ENCODE measurements at regions not wholly inside any gene's neighbourhood (a gene's known extent, or its start where the extent isn't known, plus 50 kb on each side); places are given as distances from the start of the nearest gene placed in this dataset.
"Not testable (repeated sequence)": the region's sequence is repeated elsewhere in the genome, so short reads cannot be mapped to it uniquely, and the experiment has no call there.

DNA sequence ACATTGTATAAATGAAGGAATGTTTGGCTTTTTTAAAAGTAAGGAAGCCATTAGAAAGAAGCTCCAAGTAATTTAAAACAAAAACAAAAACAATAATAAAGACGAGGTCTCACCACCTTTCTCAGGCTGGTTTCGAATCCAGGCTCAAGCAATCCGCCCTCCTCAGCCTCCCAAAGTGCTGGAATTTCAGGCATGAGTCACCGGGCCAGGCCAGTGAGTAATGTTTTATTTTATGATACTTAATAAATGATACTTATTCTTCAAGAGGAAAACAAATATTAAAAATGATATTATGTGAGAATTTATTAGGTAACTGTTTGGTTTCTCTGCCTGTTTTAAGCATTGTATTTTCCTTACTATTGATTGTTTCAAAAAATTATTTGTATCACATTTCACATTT, 201.4 kb upstream of the BRINP3 start:
- DNase-seq (ENCODE audit: low read depth): peak; percentile 9

DNA sequence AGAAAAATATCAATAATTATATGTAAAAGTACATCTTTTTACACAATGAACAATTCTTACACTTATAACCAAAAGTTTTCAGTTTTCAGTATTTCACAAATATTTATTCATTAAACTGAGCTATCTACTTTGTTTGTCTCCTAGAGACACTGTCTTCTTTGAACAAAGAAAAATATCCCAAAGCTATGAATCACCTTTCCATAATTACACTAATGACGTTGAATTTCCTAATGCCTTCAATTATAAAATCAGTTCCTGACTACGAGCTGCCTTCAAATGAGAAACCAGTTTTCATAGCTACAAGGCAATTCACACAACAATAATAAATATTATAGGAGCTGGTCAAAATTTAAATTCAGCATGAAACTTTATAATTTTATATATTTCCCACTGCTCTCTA, 201.8 kb upstream of the BRINP3 start:
- DNase-seq (ENCODE audit: low read depth): no peak

DNA sequence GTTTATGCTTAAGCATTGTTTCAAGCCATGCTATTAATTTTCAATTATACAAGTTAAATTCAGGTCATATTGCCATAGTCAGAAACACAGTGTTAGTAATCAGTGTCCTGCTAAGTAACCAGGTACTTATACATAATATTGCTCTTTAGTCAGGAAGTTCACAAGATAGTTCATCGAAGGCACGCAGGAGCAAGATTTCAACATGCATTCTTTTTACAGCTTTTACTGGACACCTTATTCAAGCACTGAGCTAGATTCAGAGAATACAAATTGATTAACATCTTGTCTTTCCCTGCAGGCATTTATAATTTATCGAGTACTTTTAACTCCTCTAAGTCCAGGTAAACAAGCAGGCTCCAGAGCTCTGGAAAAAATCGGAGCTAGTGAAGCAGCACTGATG, 202.3 kb upstream of the BRINP3 start:
- no peak for DNase-seq (ENCODE audit: low read depth)

DNA sequence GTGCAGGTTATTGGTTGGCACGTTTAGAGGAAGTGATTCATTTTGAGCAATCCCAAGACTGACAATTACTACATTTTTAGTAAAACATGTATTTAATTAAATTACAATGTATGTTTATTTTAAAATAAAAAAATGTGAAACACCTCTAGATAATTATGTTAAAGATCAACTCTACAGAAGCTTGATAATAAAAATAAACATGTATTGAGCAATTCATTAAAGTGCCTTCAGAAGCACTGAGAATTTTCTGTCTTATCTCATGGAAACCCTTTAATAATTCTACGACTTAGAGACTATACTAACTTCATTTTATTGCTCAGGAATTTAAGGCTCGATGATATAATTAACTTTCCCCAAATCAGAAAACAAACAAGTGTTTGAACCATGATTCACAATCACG, 208.0 kb upstream of the BRINP3 start:
- no peak for DNase-seq (ENCODE audit: low read depth)

DNA sequence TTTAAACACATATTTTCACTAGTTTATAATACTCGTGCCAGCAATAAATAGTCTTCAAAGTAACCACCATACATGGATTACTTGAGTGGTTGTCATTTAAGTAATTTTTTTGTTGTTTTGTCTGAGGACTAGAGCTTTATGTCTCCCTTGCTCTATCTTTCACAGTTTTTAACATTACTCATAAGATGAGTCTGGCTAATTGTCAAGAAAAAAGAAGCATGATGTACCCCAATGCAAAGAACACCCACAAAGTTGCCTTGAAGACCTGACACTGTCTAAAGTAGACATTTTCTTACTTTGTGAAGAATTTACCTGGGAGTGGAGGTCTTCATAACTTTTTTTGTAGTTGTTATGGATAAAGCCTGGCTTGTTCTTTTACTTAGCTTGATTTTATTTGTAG, 210.4 kb upstream of the BRINP3 start:
- DNase-seq (ENCODE audit: low read depth): no peak

DNA sequence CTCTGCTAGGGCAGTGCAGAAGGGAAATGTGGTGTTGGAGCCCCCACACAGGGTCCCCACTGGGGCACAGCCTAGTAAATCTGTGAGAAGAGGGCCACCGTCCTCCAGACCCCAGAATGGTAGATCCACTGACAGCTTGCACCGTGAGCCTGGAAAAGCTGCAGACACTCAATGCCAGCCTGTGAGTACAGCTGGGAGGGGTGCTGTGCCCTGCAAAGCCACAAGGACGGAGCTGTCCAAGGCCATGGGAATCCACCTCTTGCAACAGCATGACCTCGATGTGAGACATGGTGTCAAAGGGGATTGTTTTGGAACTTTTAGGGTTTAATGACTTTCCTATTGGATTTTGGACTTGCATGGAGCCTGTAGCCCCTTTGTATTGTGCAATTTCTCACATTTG, 220.8 kb upstream of the BRINP3 start:
- DNase-seq (ENCODE audit: low read depth): not testable (repeated sequence)

DNA sequence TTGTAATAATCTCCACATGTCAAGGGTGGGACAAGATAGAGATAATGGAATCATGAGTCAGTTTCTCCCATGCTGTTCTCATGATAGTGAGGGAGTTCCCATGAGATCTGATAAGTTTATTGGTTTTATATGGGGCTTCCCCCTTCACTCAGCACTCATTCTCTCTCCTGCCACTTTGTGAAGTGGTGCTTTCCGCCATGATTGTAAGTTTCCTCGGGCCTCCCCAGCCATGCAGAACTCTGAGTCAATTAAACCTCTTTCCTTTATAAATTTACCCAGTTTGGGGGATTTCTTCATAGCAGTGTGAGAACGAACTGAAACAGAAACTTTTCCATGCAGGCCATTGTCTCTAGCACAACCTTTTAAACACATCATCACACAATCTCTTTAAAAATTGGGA, 221.5 kb upstream of the BRINP3 start:
- no peak for DNase-seq (ENCODE audit: low read depth)

DNA sequence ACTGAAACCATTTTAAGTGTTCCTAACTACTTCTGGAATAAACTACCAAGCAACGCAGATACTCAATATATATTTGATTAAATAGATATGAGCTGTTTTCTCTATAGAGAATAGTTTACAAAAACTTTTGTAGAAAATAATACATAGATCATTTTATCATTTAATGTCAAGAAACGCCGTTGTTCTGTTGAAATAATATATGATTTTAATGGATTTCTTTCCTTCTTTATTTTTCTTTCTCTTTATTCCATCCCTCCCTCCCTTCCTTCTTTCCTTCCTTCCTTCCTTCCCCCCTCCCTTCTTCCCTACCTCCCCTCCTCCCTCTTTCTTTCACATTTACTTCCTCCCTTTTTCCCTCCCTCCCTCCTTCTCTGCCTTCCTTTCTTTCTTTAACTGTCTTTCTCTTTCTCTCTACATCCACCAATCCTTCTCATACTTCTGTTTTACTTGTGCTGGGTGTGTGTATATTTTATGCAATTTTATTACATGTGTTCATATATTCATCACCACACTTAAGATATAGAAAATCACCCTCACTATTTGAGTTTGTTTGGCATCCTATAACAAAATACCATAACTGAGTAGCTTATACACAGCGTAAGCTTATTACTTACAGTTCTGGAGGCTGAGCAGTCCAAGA, 230.9 kb upstream of the BRINP3 start:
- no peak for DNase-seq (ENCODE audit: low read depth)

DNA sequence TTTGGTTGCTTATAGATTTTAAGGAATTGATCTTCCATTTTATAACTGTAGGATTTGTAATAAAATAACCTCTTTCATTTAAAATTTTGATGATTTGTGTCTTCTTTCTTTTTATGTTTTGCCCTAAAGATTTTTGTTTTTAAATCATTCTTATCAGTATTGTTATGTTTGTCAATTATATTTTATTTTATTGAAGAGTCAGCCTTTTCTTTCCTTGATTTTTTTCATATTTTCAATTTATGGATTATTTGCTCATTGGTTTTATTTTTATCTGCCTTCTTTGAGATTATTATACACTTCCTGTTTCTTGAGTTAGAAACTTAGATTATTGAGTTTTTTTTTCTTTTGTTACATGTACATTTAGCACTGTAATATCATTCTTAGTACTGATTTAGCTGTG, 233.4 kb upstream of the BRINP3 start:
- no peak for DNase-seq (ENCODE audit: low read depth)

DNA sequence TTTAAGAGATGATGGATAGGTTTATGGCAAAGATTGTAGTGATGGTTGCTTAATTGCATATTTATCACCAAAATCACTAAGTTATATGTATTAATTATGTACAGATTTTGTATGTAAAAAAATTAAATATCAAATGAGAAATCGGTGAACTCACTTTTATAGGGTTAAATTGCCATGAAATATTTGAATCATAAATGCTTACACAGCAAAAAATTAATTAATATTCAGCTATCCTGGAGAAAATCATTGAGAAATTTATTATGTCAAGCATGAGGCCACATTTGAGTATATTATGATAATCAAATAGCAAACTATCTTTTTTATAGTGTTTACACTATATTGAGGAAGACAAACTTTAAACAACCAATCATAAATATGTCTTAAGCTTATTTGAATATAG, 239.4 kb upstream of the BRINP3 start:
- DNase-seq (ENCODE audit: low read depth): no peak

DNA sequence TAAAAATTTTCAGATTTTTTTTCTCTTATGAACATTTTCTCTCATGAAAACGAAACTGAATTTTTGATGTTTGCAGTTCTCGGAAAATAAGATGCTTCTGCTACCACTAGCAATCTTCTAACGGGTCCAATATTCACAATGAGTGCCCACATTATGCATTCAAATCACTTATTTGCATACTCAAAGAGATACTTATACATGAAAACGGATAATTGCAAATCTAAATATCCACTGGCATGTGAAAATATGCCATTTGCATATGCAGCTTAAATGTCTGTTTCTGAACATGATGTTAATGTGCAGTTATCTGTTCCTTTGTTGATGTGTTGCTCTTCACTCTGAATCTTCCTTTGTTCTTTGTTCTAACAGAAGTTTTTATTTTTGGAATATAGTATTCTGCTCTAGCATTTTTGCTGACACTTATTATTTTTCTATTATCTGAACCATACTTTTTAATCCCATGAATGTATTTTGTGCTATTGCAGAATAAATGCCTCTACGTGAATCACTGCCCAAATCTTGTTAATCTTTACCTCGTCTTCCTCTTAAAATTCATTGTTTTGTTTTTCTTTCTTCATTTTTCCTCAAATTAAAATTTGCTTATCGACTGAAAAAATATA, 259.4 kb upstream of the BRINP3 start:
- DNase-seq (ENCODE audit: low read depth): no peak

DNA sequence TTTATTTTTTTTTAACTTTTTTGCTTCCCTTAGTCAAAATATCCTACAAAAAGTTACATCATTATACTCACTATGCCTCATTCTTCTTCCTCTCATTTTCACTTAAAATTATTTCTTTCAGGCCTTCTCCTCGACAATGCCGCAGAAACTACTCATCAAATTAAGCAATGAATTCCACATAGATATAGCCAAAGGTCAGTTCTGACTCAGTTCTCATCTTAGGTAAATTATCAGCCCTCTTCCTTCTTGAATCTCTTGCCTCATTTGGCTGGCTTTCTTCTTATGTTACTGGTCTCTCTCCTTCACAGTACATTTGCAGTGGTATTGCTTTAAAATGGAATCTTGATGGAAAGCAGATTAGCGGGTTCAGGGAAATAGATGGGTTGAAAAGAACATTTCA, 260.7 kb upstream of the BRINP3 start:
- DNase-seq (ENCODE audit: low read depth): peak; percentile 12

DNA sequence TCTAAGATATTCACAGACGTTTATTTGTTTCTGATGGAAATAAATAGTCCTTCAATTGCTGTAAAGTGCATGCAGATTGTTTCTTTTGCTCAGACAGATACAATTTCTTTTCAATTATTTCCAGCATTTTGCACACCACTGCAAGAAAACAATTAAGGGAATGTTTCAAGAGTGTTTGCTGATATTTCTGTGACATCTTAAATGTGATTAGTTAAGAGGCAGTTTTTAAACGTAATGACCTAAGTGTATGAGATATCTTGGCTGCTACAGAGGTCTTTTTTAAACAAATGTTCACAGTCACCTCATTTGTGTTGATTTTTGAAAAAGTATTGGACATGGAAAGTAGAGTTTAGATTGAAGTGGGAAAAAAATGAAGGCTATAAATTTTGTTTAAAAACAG, 262.3 kb upstream of the BRINP3 start:
- no peak for DNase-seq (ENCODE audit: low read depth)

DNA sequence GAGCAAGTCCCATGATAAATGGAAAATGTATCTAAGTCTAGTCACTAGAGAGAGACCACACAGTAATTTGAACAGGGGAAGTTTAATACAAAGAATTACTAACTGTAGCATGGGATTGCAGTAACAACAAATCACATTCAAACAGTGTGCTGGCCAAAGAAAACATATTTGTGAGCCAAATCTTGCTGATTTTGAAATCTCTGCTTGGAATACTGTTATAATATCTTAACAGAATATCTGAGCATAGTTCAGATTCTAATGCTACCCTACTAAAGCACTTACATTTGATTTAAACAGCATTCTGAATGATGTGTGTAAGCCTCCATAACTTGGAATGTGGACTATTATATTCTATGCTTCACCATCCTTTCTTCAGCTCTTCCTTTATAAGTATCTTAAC, 270.0 kb upstream of the BRINP3 start:
- DNase-seq (ENCODE audit: low read depth): peak; percentile 58

DNA sequence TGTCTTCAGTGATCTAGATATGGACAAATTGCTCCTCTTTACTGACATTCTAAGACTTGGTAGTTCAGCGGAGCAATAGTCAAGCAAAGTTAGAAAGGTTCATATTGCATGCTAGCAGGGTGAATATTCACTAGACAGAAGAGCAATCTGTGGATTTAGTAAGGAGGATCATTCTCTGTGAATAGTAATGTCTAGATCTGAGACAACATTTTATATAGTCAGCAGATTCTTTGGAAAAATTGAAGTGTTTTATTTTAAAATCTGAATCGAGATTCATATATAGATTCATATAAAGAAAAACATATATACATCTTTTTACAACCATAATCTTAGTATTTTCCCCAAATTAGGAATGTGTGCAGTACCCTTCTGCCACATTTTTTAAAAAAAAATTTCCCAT, 274.5 kb upstream of the BRINP3 start:
- no peak for DNase-seq (ENCODE audit: low read depth)

DNA sequence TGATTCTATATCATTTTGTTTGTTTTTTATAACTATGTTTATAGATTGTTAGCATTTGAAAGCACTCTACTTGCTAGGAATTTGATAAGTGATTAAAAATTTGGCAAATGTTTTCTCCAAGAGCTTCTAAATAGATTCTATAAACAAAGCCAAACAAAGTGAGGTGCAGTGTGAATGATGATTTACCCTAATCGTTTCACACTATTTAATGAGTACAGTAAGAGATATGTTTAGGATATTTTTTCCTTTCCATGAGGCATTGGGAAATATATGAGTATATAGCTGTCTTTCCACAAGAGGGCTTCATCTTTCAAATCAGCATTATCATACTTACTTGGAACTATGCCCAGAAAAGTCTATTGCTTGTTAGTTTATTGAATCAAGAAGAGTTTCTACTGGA, 277.0 kb upstream of the BRINP3 start:
- DNase-seq (ENCODE audit: low read depth): peak; percentile 71

DNA sequence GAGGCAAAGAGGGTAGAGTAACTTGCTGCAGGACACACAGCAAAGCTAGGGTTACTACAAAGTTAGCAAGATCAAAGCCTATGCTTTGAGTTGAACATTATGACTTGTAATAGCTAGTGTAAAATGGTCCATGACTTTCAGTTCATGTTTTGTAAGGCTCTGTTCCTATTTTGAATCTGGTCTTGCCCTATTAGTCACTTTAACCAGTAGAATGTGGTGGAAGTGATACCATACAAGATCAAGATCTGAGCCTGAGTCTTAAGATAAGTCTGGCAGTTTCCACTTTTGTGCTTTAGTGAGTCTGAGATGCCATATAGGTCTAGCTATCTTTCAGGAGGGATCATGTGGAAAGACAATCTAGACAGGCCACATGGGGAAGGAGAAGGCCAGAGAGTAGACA, 282.1 kb upstream of the BRINP3 start:
- DNase-seq (ENCODE audit: low read depth): no peak

DNA sequence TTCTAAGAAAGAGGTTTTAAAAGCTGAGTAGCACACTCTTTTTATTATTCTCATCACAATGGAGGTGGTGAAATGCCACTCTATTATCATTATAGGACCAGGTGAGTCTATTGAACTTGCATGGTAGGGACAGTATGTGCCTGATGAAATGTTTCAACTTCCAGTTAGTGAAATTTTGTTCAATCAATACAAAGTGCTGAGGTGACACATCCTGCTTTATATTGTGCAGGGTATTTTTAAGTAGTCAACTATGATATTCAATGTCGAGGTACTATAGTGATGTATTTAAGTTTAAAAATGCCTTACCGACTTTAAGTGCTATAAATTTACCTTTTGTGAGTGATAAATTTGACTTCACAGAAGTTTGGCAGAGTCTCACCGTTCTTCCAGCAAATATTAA, 284.7 kb upstream of the BRINP3 start:
- DNase-seq (ENCODE audit: low read depth): no peak

DNA sequence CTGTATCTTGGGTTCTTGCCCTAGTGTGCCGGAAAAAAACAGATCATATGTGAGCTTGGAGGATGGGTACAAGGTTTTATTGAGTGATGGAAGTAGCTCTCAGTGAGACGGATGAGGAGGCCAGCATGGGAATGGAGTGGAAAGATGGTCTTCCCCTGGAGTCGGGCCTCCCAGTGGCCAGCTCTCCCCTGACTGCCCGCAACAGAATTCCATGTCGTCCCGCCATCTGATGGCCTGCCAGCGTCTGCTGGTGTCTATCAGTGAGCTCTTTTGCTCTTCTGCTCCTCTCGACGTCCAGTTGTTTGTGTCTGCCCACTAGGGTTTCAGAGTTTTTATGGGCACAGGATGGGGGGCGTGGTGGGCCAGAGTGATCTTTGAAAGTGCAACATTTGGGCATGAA, 315.2 kb upstream of the BRINP3 start:
- no peak for DNase-seq (ENCODE audit: low read depth)

DNA sequence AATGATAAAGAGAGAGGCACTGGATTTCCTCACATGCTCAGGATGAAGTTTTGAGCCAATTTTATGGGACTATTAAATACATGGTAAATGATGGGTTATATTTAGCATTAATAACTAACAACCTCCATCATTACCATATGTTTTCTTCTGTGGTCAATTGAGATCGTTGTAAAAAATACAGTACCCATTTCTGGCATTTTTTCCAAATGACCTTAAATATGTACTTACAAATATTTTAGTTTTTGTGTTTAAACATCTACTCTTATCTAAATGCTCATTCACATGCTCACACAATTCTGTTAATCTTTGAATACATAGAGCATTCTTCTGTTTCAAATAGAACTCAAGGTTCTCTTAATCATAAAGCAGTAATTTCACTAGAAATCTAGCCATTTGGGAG, 330.0 kb upstream of the BRINP3 start:
- DNase-seq (ENCODE audit: low read depth): no peak

DNA sequence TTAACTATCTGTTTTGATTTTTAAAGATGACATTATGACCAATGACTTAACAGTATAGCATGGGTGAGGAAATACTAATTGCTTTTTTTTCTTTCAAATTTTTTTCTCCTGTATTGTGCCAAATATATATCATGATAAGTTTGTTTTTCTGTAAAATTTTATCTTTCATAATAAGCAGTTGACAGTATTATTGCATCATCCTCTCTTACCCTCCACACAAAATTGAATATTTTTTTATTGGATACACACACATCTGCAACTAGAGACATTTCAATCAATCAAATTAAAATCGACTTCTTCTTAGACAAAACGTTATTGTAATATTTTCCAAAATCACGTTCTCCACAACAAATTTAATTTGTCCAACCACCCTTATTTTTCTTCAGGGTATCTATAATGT, 330.4 kb upstream of the BRINP3 start:
- DNase-seq (ENCODE audit: low read depth): no peak

DNA sequence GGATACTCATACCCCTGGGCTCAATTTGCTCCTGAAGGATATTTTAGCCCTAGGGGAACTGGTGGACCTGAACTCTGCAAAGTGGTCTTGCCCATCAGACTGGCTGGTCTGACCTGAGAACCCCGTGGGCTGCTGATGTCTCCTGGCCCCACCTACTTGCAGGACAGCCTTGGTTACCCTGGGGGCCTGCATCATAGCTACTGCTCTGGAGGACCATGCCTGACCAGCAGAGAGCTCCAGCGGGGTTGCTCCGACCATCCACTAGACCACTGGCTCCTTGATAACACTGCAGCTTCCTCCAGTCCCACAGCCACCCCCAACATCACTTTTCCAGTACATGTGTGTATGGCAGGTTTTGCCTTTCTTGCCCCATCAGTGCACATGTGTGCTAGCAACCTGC, 331.6 kb upstream of the BRINP3 start:
- DNase-seq (ENCODE audit: low read depth): no peak

DNA sequence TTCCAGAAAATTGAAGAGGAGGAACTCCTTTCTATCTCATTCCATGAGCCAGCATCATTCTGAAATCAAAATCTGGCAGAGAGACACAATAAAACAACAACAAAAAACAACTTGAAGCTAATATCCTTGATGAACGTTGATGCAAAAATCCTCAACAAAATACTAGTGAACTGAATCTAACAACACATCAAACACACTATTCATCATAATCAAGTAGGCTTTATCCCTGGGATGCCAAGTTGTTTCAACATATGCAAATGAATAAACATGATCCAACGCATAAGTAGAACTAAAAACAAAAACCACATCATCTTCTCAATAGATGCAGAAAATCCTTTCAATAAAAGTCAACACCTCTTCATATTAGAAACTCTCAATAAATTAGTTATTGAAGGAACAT, 335.3 kb upstream of the BRINP3 start:
- DNase-seq (ENCODE audit: low read depth): no peak

DNA sequence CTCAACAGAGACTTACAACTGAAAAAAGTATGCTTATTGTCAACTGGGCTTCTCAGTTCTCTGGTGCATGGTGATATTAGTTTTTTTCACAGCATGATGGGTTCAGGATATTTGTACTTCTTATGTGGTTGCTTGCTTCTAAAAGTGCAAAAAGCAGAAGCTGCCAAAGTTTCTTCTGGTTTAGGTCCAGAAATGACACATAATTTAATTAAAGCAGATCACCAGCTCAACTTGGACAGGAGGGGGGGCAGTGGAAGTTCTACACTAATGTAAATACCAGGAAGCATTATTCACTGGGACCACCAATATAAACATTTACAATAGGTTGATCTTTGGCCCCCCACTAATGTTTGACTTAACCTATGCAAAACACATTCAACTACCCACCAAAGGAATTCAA, 354.8 kb upstream of the BRINP3 start:
- no peak for DNase-seq (ENCODE audit: low read depth)

DNA sequence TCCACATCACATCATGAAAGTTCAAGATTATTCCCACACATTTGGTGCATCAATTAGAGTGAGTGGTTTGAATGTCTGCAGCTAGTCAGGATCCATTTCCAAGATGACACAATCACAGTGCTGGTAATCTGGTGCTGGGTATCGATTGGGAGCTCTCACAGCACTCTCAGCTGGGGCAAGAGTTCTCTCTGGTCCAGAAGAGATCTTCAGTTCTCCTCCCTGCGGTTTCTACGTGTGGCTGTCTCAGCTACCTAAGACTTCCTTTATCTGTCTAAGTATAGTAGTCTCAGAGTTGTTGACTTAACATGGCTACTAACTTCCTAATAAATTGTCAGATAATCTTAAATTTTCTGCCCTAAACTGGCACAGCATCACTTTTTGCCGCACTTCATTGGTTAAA, 358.0 kb upstream of the BRINP3 start:
- no peak for DNase-seq (ENCODE audit: low read depth)

All from iris pigment epithelial cell (primary cell).